Activated CD4-positive, alpha-beta T cell treated with anti-CD3 and anti-CD28 coated beads for 36 hours (primary cell): ENCODE measurements at regions not wholly inside any gene's neighbourhood (a gene's known extent, or its start where the extent isn't known, plus 50 kb on each side); places are given as distances from the start of the nearest gene placed in this dataset.
"Not testable (repeated sequence)": the region's sequence is repeated elsewhere in the genome, so short reads cannot be mapped to it uniquely, and the experiment has no call there.

Experiments used
- ATAC-seq: fragments of 200-7000 bp; cut with Tn5 transposase; one replicate; pipeline ENCODE4 v1.10.0; 2021; ENCODE audit warnings: mild to moderate bottlenecking, moderate library complexity
- CTCF ChIA-PET: fragments of 350-600 bp; sonication (Branson Sonifier 250); formaldehyde crosslinking; loops from one replicate; lab custom pipeline; 2021; ENCODE audit warnings: antibody characterized with exemption; lab: Charles Lee
- POLR2A ChIA-PET: fragments of 350-600 bp; sonication (Branson Sonifier 250); formaldehyde crosslinking; loops from one replicate; lab custom pipeline; 2021; ENCODE audit warnings: antibody characterized with exemption, inconsistent platforms; lab: Charles Lee
- DNase-seq: peaks from one replicate; pipeline ENCODE4 v3.0.0-alpha.2; 2020
- H3K27ac Mint-ChIP-seq: one replicate; pipeline ENCODE4 v1.8.0; 2021; ENCODE audit warnings: mixed read lengths
- H3K27me3 Mint-ChIP-seq: one replicate; pipeline ENCODE4 v1.8.0; 2021; ENCODE audit warnings: mixed read lengths
- H3K36me3 Mint-ChIP-seq: one replicate; pipeline ENCODE4 v1.8.0; 2021; ENCODE audit warnings: low read depth, mixed read lengths
- H3K4me1 Mint-ChIP-seq: one replicate; pipeline ENCODE4 v1.8.0; 2021; ENCODE audit warnings: mixed read lengths
- H3K4me3 Mint-ChIP-seq: one replicate; pipeline ENCODE4 v1.8.0; 2021; ENCODE audit warnings: mild to moderate bottlenecking, moderate library complexity, mixed read lengths
- H3K9me3 Mint-ChIP-seq: one replicate; pipeline ENCODE4 v1.8.0; 2021; ENCODE audit warnings: low read depth, mixed read lengths
- intact Hi-C, 2 experiments: fragments of 100-400 bp; cut with DNase I in 1 of 2; cut with micrococcal nuclease in 1 of 2; formaldehyde crosslinking; loops; one replicate each; pipeline versions ENCODE4 v1.14.2 to v1.15.1; 2022 to 2024; cut with DNase I, micrococcal nuclease

DNA sequence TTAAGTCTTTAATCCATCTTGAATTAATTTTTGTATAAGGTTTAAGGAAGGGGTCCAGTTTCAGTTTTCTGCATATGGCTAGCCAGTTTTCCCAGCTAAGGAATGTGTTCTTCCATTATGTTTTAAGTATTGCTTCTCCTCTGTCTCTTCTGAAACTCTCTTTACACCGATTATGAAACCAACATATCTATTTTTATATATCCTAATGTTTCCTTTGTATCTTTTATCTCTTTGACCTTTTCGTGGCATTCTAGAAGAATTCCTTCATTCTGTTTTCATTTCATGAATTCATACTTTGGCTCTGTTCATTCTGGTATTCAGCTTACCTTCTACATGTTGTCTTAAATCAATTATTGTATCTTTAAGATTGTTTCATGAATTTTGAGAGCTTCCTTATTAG is 697.0 kb upstream of the ACVR2A start:
- no peaks in the 10 kb centered on the region for H3K4me1 Mint-ChIP-seq
- ChIA-PET POLR2A (no interaction called here), CTCF (no interaction called here)
- ATAC-seq (no peak), DNase-seq (no peak)
- intact Hi-C loops, result no loop called here
- no peaks in the 10 kb centered on the region for H3K9me3 Mint-ChIP-seq
- H3K4me3 Mint-ChIP-seq, result no peak overlapping the region
- no peaks in the 10 kb centered on the region for H3K36me3 Mint-ChIP-seq
- no peaks in the 10 kb centered on the region for H3K27me3 Mint-ChIP-seq
- H3K27ac Mint-ChIP-seq, result no peak overlapping the region

DNA sequence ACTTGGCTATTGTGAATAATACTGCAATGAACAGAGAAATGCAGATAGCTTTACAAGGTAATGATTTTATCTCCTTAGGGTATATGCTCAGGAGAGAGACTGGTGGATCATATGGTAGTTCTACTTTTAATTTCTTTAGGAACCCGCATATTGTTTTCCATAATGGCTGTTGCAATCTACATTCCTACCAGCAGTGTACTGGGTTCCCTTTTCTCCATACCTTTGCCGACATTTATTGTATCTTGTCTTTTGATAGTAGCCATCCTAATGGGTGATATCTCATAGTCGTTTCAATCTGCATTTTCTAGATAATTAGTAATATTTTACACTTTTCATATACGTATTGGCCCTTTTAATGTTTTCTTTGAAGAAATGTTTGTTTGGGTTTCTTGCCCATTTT is 702.9 kb upstream of the ACVR2A start:
- ChIA-PET POLR2A (no interaction called here), CTCF (no interaction called here)
- Mint-ChIP-seq H3K36me3 (no peaks in the 10 kb centered on the region), H3K9me3 (no peaks in the 10 kb centered on the region), H3K4me3 (no peak overlapping the region), H3K27ac (no peak overlapping the region), H3K4me1 (no peaks in the 10 kb centered on the region), H3K27me3 (no peaks in the 10 kb centered on the region)
- no peak for DNase-seq
- no peak for ATAC-seq
- intact Hi-C loops, result no loop called here

DNA sequence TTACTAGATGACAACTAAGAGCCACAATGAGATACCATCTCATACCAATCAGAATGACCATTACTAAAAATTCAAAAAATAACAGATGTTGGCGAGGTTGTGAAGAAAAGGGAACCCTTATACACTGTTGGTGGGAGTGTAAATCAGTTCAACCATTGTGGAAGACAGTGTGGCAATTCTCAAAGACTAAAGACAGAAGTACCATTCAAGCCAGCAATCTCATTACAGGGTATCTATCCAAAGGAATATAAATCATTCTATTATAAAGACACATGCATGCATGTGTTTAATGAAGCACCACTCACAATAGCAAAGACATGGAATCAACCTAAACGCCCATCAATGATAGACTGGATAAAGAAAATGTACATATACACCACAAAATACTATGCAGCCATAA is 705.1 kb upstream of the ACVR2A start:
- H3K36me3 Mint-ChIP-seq, H3K4me3 Mint-ChIP-seq, intact Hi-C loops, H3K4me1 Mint-ChIP-seq, CTCF ChIA-PET, H3K27ac Mint-ChIP-seq, H3K9me3 Mint-ChIP-seq, POLR2A ChIA-PET, DNase-seq, ATAC-seq, H3K27me3 Mint-ChIP-seq: not testable (repeated sequence)

DNA sequence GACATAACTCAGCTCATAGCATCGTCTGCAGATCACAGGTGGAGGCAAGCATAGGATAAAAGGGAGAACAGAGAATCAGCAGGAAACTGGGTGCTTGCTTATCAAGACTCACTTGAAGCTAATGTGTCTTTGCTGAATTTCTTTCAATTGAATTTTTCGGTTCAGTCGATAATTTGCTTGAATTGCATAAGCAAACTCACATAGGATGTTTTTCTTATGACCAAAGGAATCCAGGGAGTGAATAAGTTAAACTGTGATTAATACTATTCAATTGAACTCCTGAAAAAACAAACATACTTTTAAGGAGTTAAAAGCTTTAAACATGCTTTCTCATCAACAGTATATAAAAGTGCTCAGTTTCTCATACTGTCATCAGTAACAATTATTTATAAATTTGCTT is 707.1 kb upstream of the ACVR2A start:
- Mint-ChIP-seq H3K4me3 (no peak overlapping the region), H3K36me3 (no peaks in the 10 kb centered on the region), H3K27ac (no peak overlapping the region), H3K4me1 (no peaks in the 10 kb centered on the region), H3K9me3 (no peaks in the 10 kb centered on the region), H3K27me3 (no peaks in the 10 kb centered on the region)
- ATAC-seq (no peak), DNase-seq (no peak)
- CTCF ChIA-PET, result no interaction called here
- POLR2A ChIA-PET, result no interaction called here
- intact Hi-C loops, result no loop called here

DNA sequence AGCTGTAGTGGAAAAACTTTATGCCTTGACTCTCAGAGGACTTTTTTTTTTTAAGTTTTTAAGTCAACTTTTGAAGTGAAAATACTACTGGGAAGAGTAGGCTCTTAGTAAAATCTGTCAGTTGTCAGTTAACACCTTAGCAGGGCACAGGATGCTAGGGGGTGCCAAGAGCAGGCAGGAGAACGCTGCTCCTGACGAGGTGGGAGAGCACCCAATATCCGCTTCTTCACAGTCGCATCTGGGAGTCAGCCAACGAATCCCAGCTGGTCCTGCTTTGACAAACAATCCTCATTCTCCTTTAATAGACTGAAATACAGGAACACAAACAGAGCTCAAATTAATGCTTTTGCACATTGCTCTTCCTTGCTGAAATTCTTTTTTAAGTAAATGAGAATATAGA is 709.5 kb upstream of the ACVR2A start:
- Mint-ChIP-seq H3K4me1 (no peaks in the 10 kb centered on the region), H3K4me3 (no peak overlapping the region), H3K9me3 (no peaks in the 10 kb centered on the region), H3K27ac (no peak overlapping the region), H3K36me3 (no peaks in the 10 kb centered on the region), H3K27me3 (no peaks in the 10 kb centered on the region)
- CTCF ChIA-PET, result no interaction called here
- intact Hi-C loops, result no loop called here
- DNase-seq (no peak), ATAC-seq (no peak)
- POLR2A ChIA-PET, result no interaction called here

DNA sequence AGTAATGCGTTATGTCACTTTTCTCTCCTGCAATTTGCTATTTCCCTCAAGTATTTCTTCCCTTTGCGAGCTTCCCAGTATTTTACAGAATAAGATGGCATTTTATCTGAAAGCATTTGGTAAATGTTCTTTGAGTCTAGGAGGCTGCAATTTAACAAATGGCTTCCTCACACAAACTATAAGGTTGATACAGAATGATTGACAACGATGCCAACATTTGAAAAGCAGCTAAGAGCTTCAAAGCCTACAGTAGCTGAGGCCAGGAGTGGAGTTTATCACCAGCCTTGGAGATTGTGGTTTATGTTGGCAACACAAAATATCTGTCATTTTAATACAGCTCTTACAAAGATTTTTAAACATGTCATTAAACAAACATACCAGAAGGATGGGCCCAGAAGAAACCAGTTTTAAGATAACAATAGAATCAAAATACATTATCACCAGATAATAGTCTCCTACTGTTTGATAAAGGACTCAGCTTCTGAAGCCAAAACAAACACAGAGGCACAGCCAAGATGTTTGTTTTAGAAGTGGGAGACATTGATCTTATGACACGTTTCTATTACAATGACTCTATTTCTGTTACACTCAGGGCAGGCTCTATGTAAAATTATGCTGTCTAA is 711.4 kb upstream of the ACVR2A start:
- no peak overlapping the region for H3K27ac Mint-ChIP-seq
- no peaks in the 10 kb centered on the region for H3K36me3 Mint-ChIP-seq
- ChIA-PET CTCF (no interaction called here), POLR2A (no interaction called here)
- H3K4me1 Mint-ChIP-seq, result no peaks in the 10 kb centered on the region
- H3K4me3 Mint-ChIP-seq, result no peak overlapping the region
- ATAC-seq (no peak), DNase-seq (no peak)
- H3K27me3 Mint-ChIP-seq, result no peaks in the 10 kb centered on the region
- intact Hi-C loops, result no loop called here
- no peaks in the 10 kb centered on the region for H3K9me3 Mint-ChIP-seq

DNA sequence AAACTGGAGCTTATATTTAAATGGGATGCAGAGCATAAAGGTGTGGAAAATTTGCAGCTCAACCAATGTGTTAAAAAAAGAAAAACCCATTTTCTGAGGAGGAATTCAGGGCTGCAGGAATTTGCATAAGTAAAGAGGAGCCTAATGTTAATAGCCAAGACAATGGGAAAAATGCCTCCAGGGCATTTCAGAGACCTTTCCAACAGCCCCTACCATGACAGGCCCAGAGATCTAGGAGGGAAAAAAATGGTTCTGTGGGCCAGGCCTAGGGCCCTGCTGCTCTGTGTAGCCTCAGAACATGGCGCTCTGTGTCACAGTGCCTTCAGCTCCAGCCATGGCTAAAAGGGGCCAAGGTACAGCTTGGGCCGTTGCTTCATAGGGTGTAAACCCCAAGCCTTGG is 719.7 kb upstream of the ACVR2A start:
- Mint-ChIP-seq H3K27me3 (no peaks in the 10 kb centered on the region), H3K4me3 (no peak overlapping the region), H3K4me1 (no peaks in the 10 kb centered on the region), H3K36me3 (no peaks in the 10 kb centered on the region), H3K27ac (no peak overlapping the region), H3K9me3 (peaks cover 10% of the 10 kb centered on the region)
- CTCF ChIA-PET, result no interaction called here
- intact Hi-C loops, result no loop called here
- ATAC-seq (no peak), DNase-seq (no peak)
- POLR2A ChIA-PET, result no interaction called here

DNA sequence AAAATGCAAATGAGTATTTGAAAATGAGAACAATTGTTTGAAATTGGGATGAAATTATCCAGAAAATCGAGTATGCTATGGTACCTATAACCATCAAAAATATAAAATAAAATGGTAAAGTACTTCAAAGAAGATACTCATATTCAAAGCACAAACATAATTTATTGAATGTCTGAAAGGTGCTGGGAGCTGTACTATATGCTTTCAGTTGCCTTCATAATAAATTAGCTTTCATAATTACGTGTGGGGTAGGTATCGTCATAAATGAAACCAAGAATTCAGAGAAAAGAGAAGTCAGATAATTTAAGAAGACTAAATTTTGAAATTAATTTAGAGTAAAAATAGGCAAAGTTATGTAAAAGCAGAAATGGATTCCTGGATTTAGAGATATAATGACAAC is 721.9 kb upstream of the ACVR2A start:
- CTCF ChIA-PET, result interaction anchor here (0.6 to 1.4 kb wide), 2 partner anchors 40 to 226 kb away, joined by 3 to 4 read pairs; no protein-coding TSS in a partner anchor
- no peaks in the 10 kb centered on the region for H3K27me3 Mint-ChIP-seq
- no peak for DNase-seq
- intact Hi-C loops, result no loop called here
- H3K9me3 Mint-ChIP-seq, result peaks cover 10% of the 10 kb centered on the region
- H3K4me1 Mint-ChIP-seq, result no peaks in the 10 kb centered on the region
- no peaks in the 10 kb centered on the region for H3K36me3 Mint-ChIP-seq
- no peak for ATAC-seq
- POLR2A ChIA-PET, result no interaction called here
- H3K4me3 Mint-ChIP-seq, result no peak overlapping the region
- H3K27ac Mint-ChIP-seq, result no peak overlapping the region

DNA sequence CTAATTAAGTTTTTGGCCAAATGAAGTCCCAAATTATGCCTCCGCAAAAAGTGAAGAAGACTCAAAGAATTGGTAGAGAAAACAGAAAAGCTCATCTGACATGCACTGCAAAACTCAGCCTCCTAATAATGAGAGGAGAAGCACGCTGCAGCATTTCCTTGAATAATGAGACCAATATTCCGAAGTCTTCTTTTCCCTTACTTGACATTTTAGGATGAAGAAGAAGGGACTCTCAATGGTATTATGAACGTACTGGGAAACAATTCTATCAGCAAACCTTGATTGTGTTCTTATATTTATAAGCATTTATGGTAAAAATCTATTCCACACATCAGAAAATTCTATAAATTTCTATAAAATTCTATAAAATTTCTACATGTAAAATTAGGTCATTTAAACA is 733.9 kb upstream of the ACVR2A start:
- POLR2A ChIA-PET, result no interaction called here
- Mint-ChIP-seq H3K4me3 (no peak overlapping the region), H3K36me3 (no peaks in the 10 kb centered on the region), H3K27me3 (peaks cover 2% of the 10 kb centered on the region), H3K27ac (no peak overlapping the region), H3K9me3 (no peaks in the 10 kb centered on the region), H3K4me1 (no peaks in the 10 kb centered on the region)
- intact Hi-C loops, result no loop called here
- no peak for DNase-seq
- CTCF ChIA-PET, result no interaction called here
- ATAC-seq, result no peak

DNA sequence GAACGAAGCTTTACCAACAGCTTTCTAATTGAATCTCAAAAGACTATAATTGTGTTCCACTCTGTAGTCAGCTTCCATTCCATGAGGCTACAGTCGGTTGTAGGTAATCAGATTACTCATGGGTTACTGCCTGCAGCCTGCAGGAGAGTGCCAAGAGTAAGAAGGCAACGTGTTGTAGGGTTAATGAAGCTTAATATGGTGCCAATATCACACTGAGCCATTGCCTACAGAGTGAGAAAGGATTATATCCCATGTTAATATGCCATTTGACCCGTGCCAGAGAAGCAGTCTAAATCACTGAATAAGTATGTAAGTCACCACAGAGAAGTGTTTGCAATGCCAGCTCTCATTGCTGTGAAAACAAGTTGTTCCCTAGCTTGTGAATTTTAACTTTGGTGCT is 734.5 kb upstream of the ACVR2A start:
- Mint-ChIP-seq H3K27ac (no peak overlapping the region), H3K4me1 (no peaks in the 10 kb centered on the region), H3K4me3 (no peak overlapping the region), H3K9me3 (no peaks in the 10 kb centered on the region), H3K27me3 (peaks cover 2% of the 10 kb centered on the region), H3K36me3 (no peaks in the 10 kb centered on the region)
- DNase-seq (no peak), ATAC-seq (no peak)
- ChIA-PET POLR2A (interaction anchor here (0.9 kb wide), 1 partner anchor 69 kb away, joined by 3 read pairs; no protein-coding TSS in a partner anchor), CTCF (no interaction called here)
- intact Hi-C loops, result no loop called here

DNA sequence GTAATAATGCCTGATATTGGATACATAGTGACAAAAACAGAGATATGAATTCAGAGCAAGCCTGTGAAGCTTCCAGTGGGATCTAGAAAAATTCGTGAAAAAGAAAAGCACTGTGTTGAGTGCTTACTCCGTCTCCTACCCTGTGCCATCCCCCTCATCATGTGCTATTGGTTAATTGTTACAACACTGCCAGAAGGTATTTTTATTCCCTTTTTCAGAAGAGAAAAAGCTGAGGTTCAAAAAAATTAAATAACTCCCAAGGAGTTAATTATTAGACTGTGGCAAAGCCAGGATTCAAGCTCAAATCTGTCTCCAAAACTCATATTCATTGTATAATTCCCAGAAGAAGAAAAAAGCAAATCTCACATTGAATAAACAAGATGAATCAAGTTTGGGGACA is 735.5 kb upstream of the ACVR2A start:
- no peak overlapping the region for H3K27ac Mint-ChIP-seq

DNA sequence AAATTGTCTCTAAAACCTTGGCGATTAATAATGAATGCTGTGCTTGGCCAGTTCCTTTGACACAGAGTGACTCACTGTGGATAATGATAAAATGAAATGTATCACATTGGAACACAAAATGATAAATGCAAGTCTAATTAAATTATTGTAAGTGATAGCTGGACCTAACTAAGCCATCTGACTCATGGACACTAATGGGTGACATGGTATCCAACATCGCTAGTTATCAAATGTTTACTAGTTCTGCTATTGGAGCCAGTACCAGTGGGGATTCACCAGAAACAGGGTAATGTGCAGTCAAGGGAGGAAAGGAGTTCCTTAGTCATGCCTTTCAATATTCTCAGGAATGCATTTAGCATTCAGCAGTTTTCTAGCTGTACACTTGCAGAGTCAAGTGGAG is 736.3 kb upstream of the ACVR2A start:
- H3K9me3 Mint-ChIP-seq, result no peaks in the 10 kb centered on the region
- H3K27me3 Mint-ChIP-seq, result peaks cover 2% of the 10 kb centered on the region
- intact Hi-C loops, result no loop called here
- DNase-seq, result no peak
- ChIA-PET POLR2A (no interaction called here), CTCF (no interaction called here)
- H3K4me3 Mint-ChIP-seq, result no peak overlapping the region
- H3K36me3 Mint-ChIP-seq, result no peaks in the 10 kb centered on the region
- H3K27ac Mint-ChIP-seq, result no peak overlapping the region
- H3K4me1 Mint-ChIP-seq, result no peaks in the 10 kb centered on the region
- no peak for ATAC-seq

More for the DNA sequence above, 735.5 kb upstream of the ACVR2A start:
- ChIA-PET POLR2A (no interaction called here), CTCF (no interaction called here)
- no peaks in the 10 kb centered on the region for H3K4me1 Mint-ChIP-seq
- ATAC-seq (no peak), DNase-seq (no peak)
- H3K9me3 Mint-ChIP-seq, result no peaks in the 10 kb centered on the region
- no peak overlapping the region for H3K4me3 Mint-ChIP-seq
- H3K36me3 Mint-ChIP-seq, result no peaks in the 10 kb centered on the region
- H3K27me3 Mint-ChIP-seq, result peaks cover 2% of the 10 kb centered on the region
- intact Hi-C loops, result no loop called here
